Mesodermal cell (in vitro differentiated cells): ENCODE measurements at regions not wholly inside any gene's neighbourhood (a gene's known extent, or its start where the extent isn't known, plus 50 kb on each side); places are given as distances from the start of the nearest gene placed in this dataset.
"Not testable (repeated sequence)": the region's sequence is repeated elsewhere in the genome, so short reads cannot be mapped to it uniquely, and the experiment has no call there.

ENCODE experiments used
- H3K27ac ChIP-seq: 2 replicates; pipeline ENCODE4 v1.7.0; 2013; ENCODE audit warnings: mild to moderate bottlenecking, low read depth, low read length, moderate library complexity; ENCODE audit not compliant: severe bottlenecking
- H3K36me3 ChIP-seq: 2 replicates; pipeline ENCODE4 v1.7.1; 2013; ENCODE audit warnings: mild to moderate bottlenecking, low read length, moderate library complexity; ENCODE audit not compliant: control insufficient read depth, insufficient read depth
- H3K4me1 ChIP-seq: one replicate; pipeline ENCODE4 v1.7.1; 2013; ENCODE audit warnings: mild to moderate bottlenecking, low read length; ENCODE audit not compliant: insufficient read depth, control insufficient read depth, poor library complexity, severe bottlenecking
- H3K4me3 ChIP-seq: 2 replicates; pipeline ENCODE4 v1.7.0; 2013; ENCODE audit warnings: low read length, control low read depth, mild to moderate bottlenecking; ENCODE audit not compliant: insufficient read depth, poor library complexity, severe bottlenecking; ENCODE audit errors: extremely low read depth
- H3K9me3 ChIP-seq: 2 replicates; pipeline ENCODE4 v1.7.1; 2013; ENCODE audit warnings: mild to moderate bottlenecking, low read length, moderate library complexity; ENCODE audit not compliant: control insufficient read depth
- WGBS, 2 experiments: methylation state at CpG; one replicate each; pipeline ENCODE4 v1.1.5; 2013; ENCODE audit warnings: missing lambda C conversion rate in 2 of 2; ENCODE audit not compliant: insufficient coverage in 2 of 2; 5-methylcytosine and 5-hydroxymethylcytosine counted together

- WGBS, 2 experiments = 95 to 97% methylated on average over 4 of the region's 5 CpGs
- Histone ChIP-seq H3K27ac (no peak overlapping the region), H3K9me3 (no peaks in the 10 kb centered on the region), H3K4me1 (peaks cover 15% of the 10 kb centered on the region), H3K4me3 (no peak overlapping the region), H3K36me3 (no peaks in the 10 kb centered on the region)
Observed at GRCh38 chr1:219717536-219717935, 104.6 kb upstream of the ZC3H11B start.

GRCh38 chr1:219716611-219717114, 103.8 kb upstream of the ZC3H11B start:
- Histone ChIP-seq H3K27ac (no peak overlapping the region), H3K4me1 (peaks cover 21% of the 10 kb centered on the region), H3K9me3 (no peaks in the 10 kb centered on the region), H3K36me3 (no peaks in the 10 kb centered on the region), H3K4me3 (no peak overlapping the region)
- 89% methylated on average over 1 of the region's 3 CpGs; no CpG with 5 or more reads in 1 of the 2 experiments for WGBS, 2 experiments

- H3K9me3 ChIP-seq = peaks cover 4% of the 10 kb centered on the region
- 67 to 90% methylated on average over 1 to 2 of the region's 4 CpGs for WGBS, 2 experiments
- peaks cover 45% of the 10 kb centered on the region for H3K4me1 ChIP-seq
Observed at GRCh38 chr1:219713981-219714381, 101.1 kb upstream of the ZC3H11B start.

GRCh38 chr1:219712506-219712905, 99.6 kb upstream of the ZC3H11B start:
- Histone ChIP-seq H3K27ac (no peak overlapping the region), H3K36me3 (no peaks in the 10 kb centered on the region), H3K9me3 (peaks cover 4% of the 10 kb centered on the region), H3K4me3 (no peak overlapping the region), H3K4me1 (peaks cover 47% of the 10 kb centered on the region)
- 89 to 100% methylated on average over 2 of the region's 4 CpGs for WGBS, 2 experiments

More at GRCh38 chr1:219713981-219714381, 101.1 kb upstream of the ZC3H11B start:
- Histone ChIP-seq H3K27ac (peak overlapping the region; percentile 19), H3K36me3 (no peaks in the 10 kb centered on the region), H3K4me3 (no peak overlapping the region)

GRCh38 chr1:219710529-219711194, 97.8 kb upstream of the ZC3H11B start:
- Histone ChIP-seq H3K4me1 (peaks cover 47% of the 10 kb centered on the region), H3K4me3 (no peak overlapping the region), H3K36me3 (no peaks in the 10 kb centered on the region), H3K9me3 (peaks cover 4% of the 10 kb centered on the region), H3K27ac (peak overlapping the region; percentile 69)
- 96 to 100% methylated on average over 4 to 6 of the region's 6 CpGs for WGBS, 2 experiments

GRCh38 chr1:219708919-219709543, 96.1 kb upstream of the ZC3H11B start:
- WGBS, 2 experiments = 95 to 100% methylated on average over 3 to 4 of the region's 6 CpGs
- Histone ChIP-seq H3K27ac (no peak overlapping the region), H3K9me3 (peaks cover 4% of the 10 kb centered on the region), H3K36me3 (no peaks in the 10 kb centered on the region), H3K4me3 (no peak overlapping the region), H3K4me1 (peaks cover 38% of the 10 kb centered on the region)

GRCh38 chr1:219707885-219708284, 95.0 kb upstream of the ZC3H11B start:
- 83% methylated on average over 1 of the region's 1 CpG; no CpG with 5 or more reads in 1 of the 2 experiments for WGBS, 2 experiments

GRCh38 chr1:219704331-219704730, 91.4 kb upstream of the ZC3H11B start:
- not testable (repeated sequence) for H3K4me3 ChIP-seq, H3K27ac ChIP-seq
- 77 to 95% methylated on average over 2 to 3 of the region's 3 CpGs for WGBS, 2 experiments

More at GRCh38 chr1:219707885-219708284, 95.0 kb upstream of the ZC3H11B start:
- not testable (repeated sequence) for H3K9me3 ChIP-seq, H3K27ac ChIP-seq, H3K4me3 ChIP-seq, H3K36me3 ChIP-seq
- H3K4me1 ChIP-seq = peaks cover 34% of the 10 kb centered on the region

GRCh38 chr1:219703368-219703639, 90.4 kb upstream of the ZC3H11B start:
- Histone ChIP-seq H3K4me3 (no peak overlapping the region), H3K4me1 (peaks cover 6% of the 10 kb centered on the region), H3K27ac (no peak overlapping the region), H3K36me3 (no peaks in the 10 kb centered on the region), H3K9me3 (no peaks in the 10 kb centered on the region)
- WGBS, 2 experiments = 94 to 100% methylated on average over 2 to 3 of the region's 3 CpGs

More at GRCh38 chr1:219704331-219704730, 91.4 kb upstream of the ZC3H11B start:
- H3K9me3 ChIP-seq, H3K36me3 ChIP-seq: not testable (repeated sequence)
- H3K4me1 ChIP-seq = peaks cover 12% of the 10 kb centered on the region

GRCh38 chr1:219701476-219701875, 88.6 kb upstream of the ZC3H11B start:
- H3K9me3 ChIP-seq = no peaks in the 10 kb centered on the region
- H3K36me3 ChIP-seq = no peaks in the 10 kb centered on the region
- 67 to 88% methylated on average over 1 to 2 of the region's 3 CpGs for WGBS, 2 experiments
- H3K4me1 ChIP-seq = peaks cover 6% of the 10 kb centered on the region
- no peak overlapping the region for H3K27ac ChIP-seq
- H3K4me3 ChIP-seq = no peak overlapping the region

GRCh38 chr1:219699870-219700269, 87.0 kb upstream of the ZC3H11B start:
- H3K4me3 ChIP-seq = no peak overlapping the region
- peaks cover 6% of the 10 kb centered on the region for H3K4me1 ChIP-seq
- H3K9me3 ChIP-seq = no peaks in the 10 kb centered on the region
- H3K27ac ChIP-seq = no peak overlapping the region
- 95 to 100% methylated on average over 2 to 3 of the region's 5 CpGs for WGBS, 2 experiments
- no peaks in the 10 kb centered on the region for H3K36me3 ChIP-seq
